PC-3 (cell line): ENCODE measurements at regions not wholly inside any gene's neighbourhood (a gene's known extent, or its start where the extent isn't known, plus 50 kb on each side); places are given as distances from the start of the nearest gene placed in this dataset.

ENCODE experiments used
- ATAC-seq: fragments of 200-7000 bp; cut with Tn5 transposase; 2 replicates; pipeline ENCODE4 v1.9.1; 2020; ENCODE audit warnings: mild to moderate bottlenecking, moderate library complexity
- BruUV-seq: library from RNA; stranded (reverse); fragments of 400-500 nt; replicated peaks from 2 replicates; lab custom pipeline; 2021; lab: Mats Ljungman, UMichigan
- CTCF ChIA-PET: fragments of 300-600 bp; sonication (Branson Sonifier 250); formaldehyde crosslinking; loops from one replicate; lab custom pipeline; 2022; ENCODE audit warnings: antibody characterized with exemption; lab: Charles Lee
- POLR2A ChIA-PET: fragments of 300-600 bp; sonication (Branson Sonifier 250); formaldehyde crosslinking; loops from one replicate; lab custom pipeline; 2022; ENCODE audit warnings: antibody characterized with exemption; ENCODE audit not compliant: unreplicated experiment; lab: Charles Lee
- DNase-seq: peaks from one replicate; pipeline ENCODE4 v3.0.0-alpha.2; 2015
- H2AFZ ChIP-seq: fragments of 300-600 bp; sonication (generic); 2 replicates; pipeline ENCODE4 v1.6.0; 2016; ENCODE audit warnings: antibody characterized with exemption, low read length
- H3F3A ChIP-seq: fragments of 300-600 bp; sonication (generic); one replicate; pipeline ENCODE4 v1.6.0; 2017; ENCODE audit warnings: antibody characterized with exemption, low read length, control low read depth, mild to moderate bottlenecking; ENCODE audit not compliant: unreplicated experiment
- H3K27ac ChIP-seq: fragments of 300-600 bp; sonication (generic); 2 replicates; pipeline ENCODE4 v1.5.1; 2016; ENCODE audit warnings: mild to moderate bottlenecking, low read length
- H3K27me3 ChIP-seq: fragments of 300-600 bp; sonication (generic); 2 replicates; pipeline ENCODE4 v1.6.1; 2016; ENCODE audit warnings: low read length, mixed read lengths
- H3K36me3 ChIP-seq: fragments of 300-600 bp; sonication (generic); 2 replicates; pipeline ENCODE4 v1.6.1; 2016; ENCODE audit warnings: low read depth, mixed run types, low read length, mixed read lengths
- H3K4me1 ChIP-seq: fragments of 300-600 bp; sonication (generic); 2 replicates; pipeline ENCODE4 v1.5.1; 2016; ENCODE audit warnings: low read length; ENCODE audit not compliant: insufficient read depth
- H3K4me2 ChIP-seq: fragments of 300-600 bp; sonication (generic); 2 replicates; pipeline ENCODE4 v1.6.0; 2016; ENCODE audit warnings: low read length
- H3K4me3 ChIP-seq: fragments of 300-600 bp; sonication (generic); 2 replicates; pipeline ENCODE4 v1.5.1; 2016; ENCODE audit warnings: mild to moderate bottlenecking, low read length, mixed read lengths
- H3K79me2 ChIP-seq: fragments of 300-600 bp; sonication (generic); 2 replicates; pipeline ENCODE4 v1.6.1; 2017; ENCODE audit warnings: low read length, mixed read lengths
- H3K9ac ChIP-seq: fragments of 300-600 bp; sonication (generic); 2 replicates; pipeline ENCODE4 v1.6.0; 2016; ENCODE audit warnings: mild to moderate bottlenecking, low read length
- H3K9me2 ChIP-seq: fragments of 300-600 bp; sonication (generic); replicated peaks from 2 replicates; pipeline ENCODE4 v1.6.1; 2016; ENCODE audit warnings: mixed run types, low read length, mixed read lengths
- H3K9me3 ChIP-seq: fragments of 300-600 bp; sonication (generic); 2 replicates; pipeline ENCODE4 v1.6.1; 2016; ENCODE audit warnings: low read length, mixed read lengths
- H4K20me1 ChIP-seq: fragments of 300-600 bp; sonication (generic); 2 replicates; pipeline ENCODE4 v1.6.1; 2016; ENCODE audit warnings: low read length, mixed read lengths
- CTCF ChIP-seq: fragments of 300-600 bp; sonication (generic); conservative IDR thresholded peaks from 2 replicates; pipeline ENCODE4 v1.5.1; 2017; ENCODE audit warnings: antibody characterized with exemption, low read depth, mild to moderate bottlenecking, low read length
- EZH2 ChIP-seq: fragments of 300-600 bp; sonication (generic); IDR thresholded peaks from one replicate; pipeline ENCODE4 v1.6.1; 2017; ENCODE audit warnings: antibody characterized with exemption, mild to moderate bottlenecking, low read length; ENCODE audit not compliant: unreplicated experiment
- EZH2phosphoT487 ChIP-seq: fragments of 300-600 bp; sonication (generic); IDR thresholded peaks from 2 replicates; pipeline ENCODE4 v1.6.1; 2018; ENCODE audit warnings: mild to moderate bottlenecking, antibody characterized with exemption, low read length, borderline replicate concordance
- intact Hi-C: fragments of 100-400 bp; cut with micrococcal nuclease; formaldehyde crosslinking; loops from 2 replicates; pipeline ENCODE4 v1.9.0; 2023

- ATAC-seq = no peak
- H3K36me3 ChIP-seq = no peaks in the 10 kb centered on the region
- no peak overlapping the region for H3K4me3 ChIP-seq
- no peaks in the 10 kb centered on the region for H4K20me1 ChIP-seq
- intact Hi-C loops = no loop called here
- H3K9me2 ChIP-seq = no peaks in the 10 kb centered on the region
- no peak overlapping the region for H3K27ac ChIP-seq
- CTCF ChIA-PET = no interaction called here
- no peaks in the 10 kb centered on the region for H3K9me3 ChIP-seq
- BruUV-seq = no TSS peak
- DNase-seq = no peak
- no peak overlapping the region for H3K4me2 ChIP-seq
- H3F3A ChIP-seq = no peaks in the 10 kb centered on the region
- H3K9ac ChIP-seq = no peak overlapping the region
- peaks cover 6% of the 10 kb centered on the region; the same call in 1 of the 2 replicates for H3K27me3 ChIP-seq
- no peaks in the 10 kb centered on the region for H3K79me2 ChIP-seq
- H3K4me1 ChIP-seq = no peaks in the 10 kb centered on the region
- POLR2A ChIA-PET = no interaction called here
- no peak overlapping the region for H2AFZ ChIP-seq
- TF ChIP-seq CTCF (no peak), EZH2phosphoT487 (no peak), EZH2 (no peak)
Observed at GRCh38 chr5:7220156-7220555, 175.8 kb upstream of the ADCY2 start.

DNA sequence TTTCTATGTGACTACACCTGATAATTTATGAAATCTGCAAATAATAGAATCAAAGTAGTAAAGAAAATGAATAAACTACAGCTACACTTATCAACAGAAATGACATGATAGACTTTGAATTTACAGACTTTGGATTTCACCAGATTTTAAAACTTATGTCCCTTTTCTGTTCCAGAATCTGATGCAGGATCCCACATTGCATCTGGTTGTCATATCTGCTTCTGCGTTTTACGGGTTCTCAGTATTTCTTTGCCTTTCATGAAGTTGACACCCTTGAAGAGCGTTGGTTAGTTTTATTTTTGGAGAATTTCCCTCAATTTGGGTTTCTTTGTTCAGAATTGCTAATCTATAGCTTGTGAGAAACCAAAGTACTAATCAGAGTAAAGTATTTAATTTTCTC is 174.9 kb upstream of the ADCY2 start:
- Histone ChIP-seq H3K9me3 (peaks cover 3% of the 10 kb centered on the region; the same call in 1 of the 2 replicates), H3F3A (no peaks in the 10 kb centered on the region), H3K27me3 (peaks cover 11% of the 10 kb centered on the region; the same call in 1 of the 2 replicates), H3K79me2 (no peaks in the 10 kb centered on the region), H3K27ac (no peak overlapping the region), H3K36me3 (no peaks in the 10 kb centered on the region), H3K9me2 (no peaks in the 10 kb centered on the region), H2AFZ (no peak overlapping the region), H3K4me3 (no peak overlapping the region), H4K20me1 (no peaks in the 10 kb centered on the region), H3K9ac (no peak overlapping the region), H3K4me1 (no peaks in the 10 kb centered on the region), H3K4me2 (no peak overlapping the region)
- DNase-seq (no peak), ATAC-seq (no peak)
- CTCF ChIA-PET = no interaction called here
- no TSS peak for BruUV-seq
- intact Hi-C loops = no loop called here
- POLR2A ChIA-PET = no interaction called here
- TF ChIP-seq EZH2 (no peak), EZH2phosphoT487 (no peak), CTCF (no peak)

- H3K9me2 ChIP-seq = no peaks in the 10 kb centered on the region
- no peaks in the 10 kb centered on the region for H3K4me1 ChIP-seq
- no peaks in the 10 kb centered on the region for H3K36me3 ChIP-seq
- H3K27ac ChIP-seq = no peak overlapping the region
- no peak overlapping the region for H3K4me3 ChIP-seq
- TF ChIP-seq EZH2 (no peak), EZH2phosphoT487 (no peak), CTCF (no peak)
- H3K9ac ChIP-seq = no peak overlapping the region
- H3F3A ChIP-seq = no peaks in the 10 kb centered on the region
- intact Hi-C loops = no loop called here
- H2AFZ ChIP-seq = no peak overlapping the region
- ChIA-PET POLR2A (no interaction called here), CTCF (no interaction called here)
- H3K9me3 ChIP-seq = peaks cover 3% of the 10 kb centered on the region; the same call in 1 of the 2 replicates
- H3K27me3 ChIP-seq = peaks cover 40% of the 10 kb centered on the region
- H3K79me2 ChIP-seq = no peaks in the 10 kb centered on the region
- no peaks in the 10 kb centered on the region for H4K20me1 ChIP-seq
- ATAC-seq (no peak), DNase-seq (no peak)
- H3K4me2 ChIP-seq = no peak overlapping the region
- BruUV-seq = no TSS peak
Observed at GRCh38 chr5:7225826-7226225, 170.1 kb upstream of the ADCY2 start.
